ENCODE measurements at regions not wholly inside any gene's neighbourhood (a gene's known extent, or its start where the extent isn't known, plus 50 kb on each side); places are given as distances from the start of the nearest gene placed in this dataset.

GRCh38 chr17:62906881-62907280 lies 59.2 kb upstream of the TANC2 start:
- TF ChIP-seq CTCF (IDR thresholded peaks at IDR 0.05), result no peak
- TF ChIP-seq POLR2A (IDR thresholded peaks at IDR 0.05), result no peak

All from body of pancreas (tissue), 4 donors.